Activated CD4-positive, alpha-beta T cell treated with anti-CD3 and anti-CD28 coated beads, Interleukin-2, amount 50 U/mL, for 16 hours (primary cell): ENCODE measurements at regions not wholly inside any gene's neighbourhood (a gene's known extent, or its start where the extent isn't known, plus 50 kb on each side); places are given as distances from the start of the nearest gene placed in this dataset.

Source experiments
- DNase-seq: peaks from one replicate; pipeline ENCODE4 v3.0.0-alpha.2; 2020

- DNase-seq = no peak
Measured at GRCh38 chr1:106207185-106207584, 849.3 kb upstream of the PRMT6 start.

- DNase-seq = no peak
Measured at GRCh38 chr1:106217765-106218164, 838.7 kb upstream of the PRMT6 start.

DNA sequence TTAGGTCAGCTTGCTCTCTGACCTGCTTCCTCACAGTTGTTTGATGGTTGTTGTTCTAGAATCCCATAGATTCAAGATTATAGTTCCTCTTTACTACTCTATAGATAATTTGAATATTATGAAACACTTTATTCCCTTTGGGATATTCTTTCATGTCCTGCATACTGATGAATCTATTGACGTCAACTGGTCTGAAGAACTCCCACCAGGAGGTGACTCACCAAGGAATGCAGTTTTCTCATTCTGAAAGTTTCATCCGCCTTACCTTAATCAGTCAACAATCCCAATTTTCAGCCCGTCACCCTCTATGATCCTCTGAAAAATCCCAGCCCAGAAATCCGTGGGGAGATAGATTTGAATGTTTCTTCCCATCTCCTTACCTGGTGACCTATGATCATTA, 834.1 kb upstream of the PRMT6 start:
- no peak for DNase-seq

- DNase-seq = no peak
Measured at GRCh38 chr1:106223213-106223612, 833.3 kb upstream of the PRMT6 start.

DNA sequence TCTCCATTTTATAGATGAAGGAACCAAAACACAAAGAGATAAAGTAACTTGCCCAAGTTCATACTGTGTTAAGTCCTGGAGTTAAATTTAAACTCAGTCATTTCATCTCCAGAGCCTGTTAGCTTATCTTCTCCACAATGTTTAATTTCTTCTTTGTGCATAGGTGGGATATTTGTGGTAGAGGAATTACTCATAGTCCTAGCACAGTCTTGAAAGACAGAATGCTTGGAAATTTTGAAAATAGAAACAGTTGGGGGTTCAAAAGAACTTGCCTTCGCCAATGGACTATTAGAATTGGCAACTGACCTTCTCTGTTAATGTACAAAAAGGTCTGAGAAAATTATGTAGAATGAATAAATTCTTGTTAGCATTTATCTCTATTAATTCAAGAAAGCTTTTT, 832.0 kb upstream of the PRMT6 start:
- DNase-seq = no peak

GRCh38 chr1:106225403-106225802, 831.1 kb upstream of the PRMT6 start:
- no peak for DNase-seq

DNA sequence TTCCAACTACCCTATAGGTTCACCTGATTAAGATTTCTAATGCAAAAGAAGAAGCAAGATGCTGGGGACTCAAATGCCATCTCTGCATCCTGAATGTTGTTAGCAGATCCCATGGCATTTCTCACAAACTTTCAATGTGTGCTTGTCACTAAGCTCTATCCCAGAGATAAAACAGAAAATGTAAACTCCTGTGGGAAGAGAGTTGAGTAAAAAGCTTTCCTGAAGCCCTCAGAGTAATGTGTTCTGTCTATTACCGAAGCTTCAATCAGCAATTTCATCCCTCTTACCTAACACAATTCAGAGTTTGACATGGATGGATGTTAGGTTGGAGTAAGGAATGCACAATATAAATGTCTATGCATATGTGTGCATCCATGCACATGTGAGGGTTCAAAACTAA, 829.9 kb upstream of the PRMT6 start:
- no peak for DNase-seq

DNA sequence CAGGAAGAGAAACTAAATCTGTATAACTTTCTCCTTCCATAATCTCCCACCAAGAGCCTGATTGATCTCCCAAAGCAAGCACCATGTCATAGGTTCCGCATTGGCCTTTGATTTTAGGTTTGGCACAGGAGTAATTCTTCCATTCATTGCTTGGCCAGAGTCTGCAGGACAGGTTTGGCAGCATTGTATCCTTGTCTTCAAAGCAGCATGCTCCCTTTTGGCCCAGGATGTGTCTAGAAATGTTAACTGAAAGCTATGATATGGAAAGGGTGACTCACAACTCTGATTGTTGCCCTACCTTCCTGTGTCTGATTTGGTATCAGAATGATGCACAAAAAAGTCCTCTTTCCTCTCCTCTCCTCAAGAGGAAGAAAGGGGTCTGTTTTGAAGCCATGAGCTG, 824.3 kb upstream of the PRMT6 start:
- no peak for DNase-seq

DNA sequence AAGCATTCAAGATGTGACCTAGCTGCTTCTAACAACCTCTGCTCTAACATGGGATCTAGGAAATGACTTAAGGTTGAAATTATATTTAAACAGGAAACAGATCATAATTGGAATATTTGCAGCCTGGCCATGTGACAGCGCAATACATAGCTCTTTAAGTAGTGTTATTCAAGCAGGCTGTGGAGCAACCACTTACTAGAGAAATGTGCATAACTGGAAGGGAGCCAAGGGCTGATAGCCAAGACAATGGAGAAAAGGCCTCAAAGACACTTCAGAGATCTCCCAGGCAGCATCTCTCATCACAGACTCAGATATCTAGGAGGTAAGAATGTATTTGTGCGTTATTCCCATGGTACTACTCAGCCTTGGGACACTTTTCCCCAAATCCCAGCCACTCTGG, 823.0 kb upstream of the PRMT6 start:
- no peak for DNase-seq

- DNase-seq = no peak
Measured at GRCh38 chr1:106249365-106249764, 807.1 kb upstream of the PRMT6 start.

- no peak for DNase-seq
Measured at GRCh38 chr1:106249810-106250209, 806.7 kb upstream of the PRMT6 start.

DNA sequence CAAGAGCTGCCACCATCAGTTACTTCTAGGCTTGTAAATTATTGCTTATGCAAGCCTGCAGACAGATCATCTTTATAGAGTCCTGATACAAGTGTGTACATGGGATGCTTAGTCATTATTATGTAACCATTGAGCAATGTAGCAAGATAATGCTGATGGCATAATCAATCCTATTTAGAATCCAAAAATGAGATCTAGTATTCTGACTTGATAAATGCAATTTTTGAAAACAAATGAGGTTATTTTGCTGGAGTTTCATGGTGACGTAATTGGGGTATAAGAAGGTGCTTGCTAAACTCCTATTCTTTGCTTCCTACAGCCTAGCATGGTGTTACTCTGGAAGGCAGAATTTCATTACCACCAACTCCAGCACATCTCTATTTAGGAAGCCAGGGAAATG, 801.7 kb upstream of the PRMT6 start:
- no peak for DNase-seq

GRCh38 chr1:106266786-106267185, 789.7 kb upstream of the PRMT6 start:
- DNase-seq = no peak

GRCh38 chr1:106268070-106268469, 788.4 kb upstream of the PRMT6 start:
- no peak for DNase-seq

DNA sequence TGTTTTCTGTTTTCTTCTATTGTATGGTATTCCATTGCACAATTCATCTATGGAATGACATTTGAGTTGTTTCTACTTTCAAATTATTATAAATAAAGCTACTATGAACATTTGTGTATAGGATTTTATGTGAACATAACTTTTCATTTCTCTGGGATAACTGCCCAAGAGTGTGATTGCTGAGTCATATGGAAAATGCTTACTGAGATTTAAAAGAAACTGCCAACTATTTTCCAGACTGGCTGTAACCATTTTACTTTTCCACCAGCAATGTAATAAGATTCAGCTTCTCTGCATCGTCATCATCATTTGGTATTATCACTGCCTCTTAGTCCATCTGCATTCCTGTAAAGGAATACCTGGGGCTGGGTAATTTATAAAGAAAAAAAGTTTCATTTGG, 779.6 kb upstream of the PRMT6 start:
- DNase-seq = no peak

- DNase-seq = no peak
Measured at GRCh38 chr1:106277786-106278185, 778.7 kb upstream of the PRMT6 start.

GRCh38 chr1:106278716-106279115, 777.8 kb upstream of the PRMT6 start:
- no peak for DNase-seq

DNA sequence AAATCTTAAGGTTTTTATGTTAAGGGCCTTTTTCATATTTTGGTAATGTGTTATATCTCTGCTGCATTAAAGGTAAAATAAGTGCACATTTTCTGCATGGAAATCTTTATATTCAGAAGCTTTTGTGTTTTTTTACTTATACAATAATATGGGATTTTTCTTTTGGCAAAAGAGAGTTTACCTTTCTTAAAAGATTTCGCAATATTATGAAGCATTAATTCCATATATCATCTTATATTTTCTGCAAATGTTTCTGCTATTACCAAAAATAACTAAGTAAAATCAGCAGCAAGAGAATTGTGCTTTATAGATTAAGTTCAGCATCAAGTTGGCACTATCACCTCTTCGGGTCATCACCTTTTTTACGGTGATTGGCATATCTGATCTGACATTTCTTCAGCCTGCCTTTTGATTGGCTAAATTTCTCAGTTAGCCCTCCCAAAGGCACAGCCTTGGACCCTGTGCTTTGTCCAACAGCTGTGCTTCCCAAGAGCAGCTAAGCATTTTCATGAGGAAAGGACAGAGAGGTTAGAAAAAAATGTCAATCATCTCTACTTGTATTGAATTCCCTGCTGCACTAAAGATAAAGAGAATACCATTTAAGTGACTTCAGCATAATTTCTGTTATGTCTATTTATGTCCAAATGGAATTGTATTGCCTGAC, 767.1 kb upstream of the PRMT6 start:
- DNase-seq = no peak

- no peak for DNase-seq
Measured at GRCh38 chr1:106290805-106291501, 765.5 kb upstream of the PRMT6 start.

GRCh38 chr1:106292130-106292529, 764.3 kb upstream of the PRMT6 start:
- DNase-seq = no peak

GRCh38 chr1:106296431-106296830, 760.0 kb upstream of the PRMT6 start:
- DNase-seq = no peak

DNA sequence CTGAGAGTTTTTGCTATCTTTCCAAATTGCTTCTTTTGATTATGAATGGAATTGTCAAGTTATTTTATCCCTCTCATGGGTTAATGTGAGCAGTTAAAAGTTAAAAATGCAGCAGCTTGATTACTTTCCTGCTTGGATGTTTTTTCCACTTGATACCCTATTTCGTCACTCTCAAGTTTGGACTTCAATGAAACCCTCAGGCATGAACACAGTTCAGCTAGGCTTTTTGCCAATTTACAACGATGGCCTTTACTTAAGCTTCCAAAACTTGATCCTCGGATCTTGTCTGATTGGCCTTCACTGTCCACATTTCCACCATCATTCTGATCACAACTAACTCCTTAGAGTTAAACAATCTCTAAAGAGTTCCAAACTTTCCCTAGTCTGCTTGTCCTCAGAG, 752.4 kb upstream of the PRMT6 start:
- no peak for DNase-seq

DNA sequence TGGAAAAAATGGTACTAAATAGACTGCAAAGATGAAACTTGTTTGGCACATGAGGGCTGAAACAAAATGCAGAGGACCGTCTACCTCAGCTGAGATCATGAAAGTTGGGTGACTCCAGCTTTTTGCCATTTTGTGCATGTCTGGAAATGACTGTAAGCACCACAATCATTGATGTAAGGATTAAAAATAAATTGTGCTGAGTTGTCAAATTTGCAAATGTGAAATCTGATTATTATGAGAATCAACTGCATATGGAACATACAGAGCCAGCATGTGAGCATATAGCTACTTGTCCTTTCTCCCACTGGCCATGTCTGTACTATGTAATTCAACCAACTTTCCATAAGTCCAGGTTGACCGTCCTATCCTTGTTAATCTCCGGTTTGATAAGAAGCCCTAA, 736.9 kb upstream of the PRMT6 start:
- DNase-seq = no peak

DNA sequence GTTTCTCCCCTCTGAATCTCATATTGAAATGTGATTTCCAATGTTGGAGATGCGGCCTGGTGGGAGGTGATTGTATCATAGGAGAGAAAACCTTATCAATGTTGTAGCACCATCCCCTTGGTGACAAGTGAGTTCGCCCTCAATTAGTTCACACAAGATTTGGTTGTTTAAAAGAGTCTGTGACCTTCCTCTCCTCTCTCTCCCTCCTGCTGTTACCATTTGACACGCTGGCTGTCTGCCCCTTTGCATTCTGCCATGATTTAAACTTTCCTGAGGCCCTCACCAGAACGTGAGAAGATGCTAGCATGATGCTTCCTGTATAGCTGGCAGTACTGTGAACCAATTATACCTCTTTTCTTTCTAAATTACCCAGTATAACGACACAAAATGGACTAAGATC, 730.9 kb upstream of the PRMT6 start:
- DNase-seq = no peak

GRCh38 chr1:106344494-106344893, 712.0 kb upstream of the PRMT6 start:
- no peak for DNase-seq
